Astrocyte (in vitro differentiated cells and primary cell): ENCODE measurements at regions not wholly inside any gene's neighbourhood (a gene's known extent, or its start where the extent isn't known, plus 50 kb on each side); places are given as distances from the start of the nearest gene placed in this dataset.
"Not testable (repeated sequence)": the region's sequence is repeated elsewhere in the genome, so short reads cannot be mapped to it uniquely, and the experiment has no call there.

Source experiments
- DNase-seq: peaks from one replicate; pipeline ENCODE4 v3.0.0-alpha.2; 2010; ENCODE audit warnings: low read depth
- FAIRE-seq: peaks from 2 replicates; lab custom pipeline; 2011; peaks lifted over from hg19 to GRCh38; lab: Jason Lieb, UNC
- H2AFZ ChIP-seq: 2 replicates; pipeline ENCODE4 v1.6.0; 2012; ENCODE audit warnings: low read depth, low read length, inconsistent platforms
- H3K27ac ChIP-seq: 2 replicates; pipeline ENCODE4 v1.5.1; 2011; ENCODE audit warnings: low read depth, low read length, inconsistent platforms
- H3K27me3 ChIP-seq: 2 replicates; pipeline ENCODE4 v1.6.0; 2011; ENCODE audit warnings: low read length, inconsistent platforms; ENCODE audit not compliant: insufficient read depth
- H3K36me3 ChIP-seq: 2 replicates; pipeline ENCODE4 v1.5.1; 2011; ENCODE audit warnings: low read length, inconsistent platforms; ENCODE audit not compliant: insufficient read depth
- H3K4me1 ChIP-seq: 2 replicates; pipeline ENCODE4 v1.5.1; 2011; ENCODE audit warnings: low read length, inconsistent platforms; ENCODE audit not compliant: insufficient read depth
- H3K4me2 ChIP-seq: 2 replicates; pipeline ENCODE4 v1.6.0; 2012; ENCODE audit warnings: low read length, inconsistent platforms
- H3K4me3 ChIP-seq: 2 replicates; pipeline ENCODE4 v1.5.1; 2011; ENCODE audit warnings: low read depth, mild to moderate bottlenecking, low read length, inconsistent platforms; ENCODE audit not compliant: insufficient read depth
- H3K79me2 ChIP-seq: 2 replicates; pipeline ENCODE4 v1.6.0; 2012; ENCODE audit warnings: mild to moderate bottlenecking, low read length, inconsistent platforms; ENCODE audit not compliant: insufficient read depth
- H3K9ac ChIP-seq: 2 replicates; pipeline ENCODE4 v1.6.0; 2012; ENCODE audit warnings: mild to moderate bottlenecking, low read length, inconsistent platforms
- H3K9me3 ChIP-seq: 2 replicates; pipeline ENCODE4 v1.5.1; 2012; ENCODE audit warnings: low read depth, mild to moderate bottlenecking, low read length, inconsistent platforms; ENCODE audit not compliant: insufficient read depth
- H4K20me1 ChIP-seq: 2 replicates; pipeline ENCODE4 v1.6.0; 2012; ENCODE audit warnings: low read length, inconsistent platforms; ENCODE audit not compliant: insufficient read depth
- H3K27ac Mint-ChIP-seq: one replicate; pipeline ENCODE4 v1.8.0; 2021; ENCODE audit warnings: mild to moderate bottlenecking, mixed read lengths; ENCODE audit not compliant: unreplicated experiment
- H3K27me3 Mint-ChIP-seq: one replicate; pipeline ENCODE4 v1.8.0; 2021; ENCODE audit warnings: low read depth, mixed read lengths; ENCODE audit not compliant: unreplicated experiment
- H3K36me3 Mint-ChIP-seq: one replicate; pipeline ENCODE4 v1.8.0; 2021; ENCODE audit warnings: low read depth, mixed read lengths; ENCODE audit not compliant: unreplicated experiment
- H3K4me1 Mint-ChIP-seq: one replicate; pipeline ENCODE4 v1.8.0; 2021; ENCODE audit warnings: low read depth, mixed read lengths; ENCODE audit not compliant: unreplicated experiment
- H3K4me3 Mint-ChIP-seq: one replicate; pipeline ENCODE4 v1.8.0; 2021; ENCODE audit warnings: mild to moderate bottlenecking, moderate library complexity, mixed read lengths; ENCODE audit not compliant: unreplicated experiment
- H3K9me3 Mint-ChIP-seq: one replicate; pipeline ENCODE4 v1.8.0; 2021; ENCODE audit warnings: mild to moderate bottlenecking, mixed read lengths; ENCODE audit not compliant: unreplicated experiment

DNA sequence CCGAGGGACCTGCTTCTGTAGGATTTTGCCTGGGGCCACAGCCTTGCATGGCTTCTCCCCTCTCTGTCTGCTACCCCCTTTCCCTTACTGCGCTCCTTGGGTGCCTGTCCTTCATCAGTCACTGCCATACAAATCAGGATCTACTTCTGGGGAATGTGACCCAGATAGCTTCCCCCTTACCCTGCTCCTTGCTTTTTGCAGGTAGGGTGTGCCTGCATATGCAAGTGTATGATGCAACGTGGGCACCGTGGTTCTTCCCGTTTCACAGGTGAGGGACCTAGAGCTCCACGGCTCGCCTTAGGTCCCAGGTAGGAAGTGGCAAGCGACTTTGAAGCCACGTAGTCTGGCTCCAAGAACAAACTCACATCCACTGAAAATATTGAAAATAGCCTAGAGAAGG lies 111.5 kb downstream of the TNFRSF13B start:
- not testable (repeated sequence) for DNase-seq, H3K4me3 ChIP-seq, H3K9ac ChIP-seq, H3K27ac Mint-ChIP-seq, H3K4me2 ChIP-seq, H3K9me3 Mint-ChIP-seq, H3K4me1 Mint-ChIP-seq, FAIRE-seq, H3K36me3 ChIP-seq, H4K20me1 ChIP-seq, H3K4me1 ChIP-seq, H3K9me3 ChIP-seq, H3K79me2 ChIP-seq, H3K4me3 Mint-ChIP-seq, H3K27me3 ChIP-seq, H2AFZ ChIP-seq, H3K27ac ChIP-seq, H3K36me3 Mint-ChIP-seq
- H3K27me3 Mint-ChIP-seq, result peaks cover 15% of the 10 kb centered on the region

DNA sequence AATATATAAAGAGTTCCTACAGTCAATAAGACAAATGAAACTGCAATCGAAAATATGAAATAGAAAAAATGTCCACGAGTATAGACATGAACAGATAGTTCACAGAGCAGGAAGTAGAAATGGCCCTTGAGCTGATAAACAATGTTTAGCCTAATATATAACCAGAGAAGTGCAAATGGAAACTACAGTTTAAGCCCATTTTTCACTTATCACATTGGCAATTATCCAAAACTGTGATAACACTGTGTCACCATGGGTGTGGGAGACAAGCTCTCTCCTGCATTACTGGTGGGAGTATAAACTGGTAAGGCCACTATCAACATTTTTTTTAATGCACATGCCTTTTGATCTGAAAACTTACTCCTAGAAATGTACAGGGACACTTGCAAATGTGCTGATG lies 112.4 kb downstream of the TNFRSF13B start:
- H3K4me3 Mint-ChIP-seq, H3K4me1 Mint-ChIP-seq, H3K4me2 ChIP-seq, H3K9me3 ChIP-seq, H3K4me3 ChIP-seq, DNase-seq, H3K36me3 Mint-ChIP-seq, H3K27ac Mint-ChIP-seq, H3K4me1 ChIP-seq, H3K79me2 ChIP-seq, H3K27me3 ChIP-seq, H3K9me3 Mint-ChIP-seq, H3K9ac ChIP-seq, H3K27ac ChIP-seq, H4K20me1 ChIP-seq, H2AFZ ChIP-seq, H3K36me3 ChIP-seq, FAIRE-seq: not testable (repeated sequence)
- peaks cover 21% of the 10 kb centered on the region for H3K27me3 Mint-ChIP-seq

DNA sequence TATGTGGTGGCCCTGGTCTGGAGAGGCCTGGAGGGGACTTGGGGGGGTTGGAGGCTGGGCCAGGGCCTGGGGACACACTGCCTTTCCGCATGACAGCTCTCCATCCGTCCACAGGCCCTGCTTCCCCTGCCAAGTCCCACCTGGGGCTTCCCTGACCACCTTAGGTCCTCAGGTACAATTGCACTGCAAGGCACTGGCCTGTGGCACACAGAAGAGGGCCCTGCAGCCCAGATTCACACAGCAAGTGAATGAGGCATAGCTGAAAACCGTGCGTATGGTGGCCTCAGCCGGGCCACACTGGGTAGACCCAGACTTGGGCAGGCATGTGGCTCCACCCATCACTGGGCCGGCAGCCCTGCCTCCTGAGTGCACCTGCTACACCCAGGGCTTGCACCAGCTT lies 114.2 kb downstream of the TNFRSF13B start:
- H3K27me3 ChIP-seq, H3K4me3 ChIP-seq, H3K9me3 ChIP-seq, H3K4me1 ChIP-seq, H3K36me3 Mint-ChIP-seq, H3K4me2 ChIP-seq, FAIRE-seq, H3K27ac Mint-ChIP-seq, H3K27ac ChIP-seq, H3K9me3 Mint-ChIP-seq, H3K4me3 Mint-ChIP-seq, DNase-seq, H2AFZ ChIP-seq, H3K9ac ChIP-seq, H4K20me1 ChIP-seq, H3K36me3 ChIP-seq, H3K79me2 ChIP-seq, H3K4me1 Mint-ChIP-seq: not testable (repeated sequence)
- H3K27me3 Mint-ChIP-seq, result peaks cover 30% of the 10 kb centered on the region

DNA sequence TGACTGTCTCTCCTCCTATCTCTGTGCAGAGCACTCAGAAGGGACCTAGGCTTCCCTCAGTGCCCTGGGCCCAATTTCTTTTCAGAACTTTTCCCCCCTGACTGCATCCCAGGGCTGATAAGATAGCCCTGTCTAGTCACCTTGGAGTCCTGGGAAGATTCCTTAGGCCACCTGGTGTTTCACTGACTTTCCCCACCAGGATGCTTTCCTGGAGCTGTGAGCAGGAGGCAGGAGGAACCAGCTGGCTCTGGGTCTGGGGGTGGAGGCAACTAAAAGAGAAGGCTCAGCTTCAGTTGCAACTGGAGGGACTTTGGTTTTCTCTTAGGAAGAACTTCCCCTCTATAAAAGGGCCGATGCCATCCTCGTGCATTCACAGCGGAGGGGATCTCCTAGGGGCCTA lies 115.1 kb downstream of the TNFRSF13B start:
- H3K36me3 Mint-ChIP-seq, H3K9me3 Mint-ChIP-seq, H3K79me2 ChIP-seq, H3K9ac ChIP-seq, H3K27me3 ChIP-seq, H2AFZ ChIP-seq, H3K27ac ChIP-seq, H3K4me3 Mint-ChIP-seq, H3K4me2 ChIP-seq, H3K27ac Mint-ChIP-seq, DNase-seq, H3K4me1 Mint-ChIP-seq, FAIRE-seq, H3K4me1 ChIP-seq, H3K36me3 ChIP-seq, H4K20me1 ChIP-seq, H3K4me3 ChIP-seq, H3K9me3 ChIP-seq: not testable (repeated sequence)
- H3K27me3 Mint-ChIP-seq, result peaks cover 30% of the 10 kb centered on the region

DNA sequence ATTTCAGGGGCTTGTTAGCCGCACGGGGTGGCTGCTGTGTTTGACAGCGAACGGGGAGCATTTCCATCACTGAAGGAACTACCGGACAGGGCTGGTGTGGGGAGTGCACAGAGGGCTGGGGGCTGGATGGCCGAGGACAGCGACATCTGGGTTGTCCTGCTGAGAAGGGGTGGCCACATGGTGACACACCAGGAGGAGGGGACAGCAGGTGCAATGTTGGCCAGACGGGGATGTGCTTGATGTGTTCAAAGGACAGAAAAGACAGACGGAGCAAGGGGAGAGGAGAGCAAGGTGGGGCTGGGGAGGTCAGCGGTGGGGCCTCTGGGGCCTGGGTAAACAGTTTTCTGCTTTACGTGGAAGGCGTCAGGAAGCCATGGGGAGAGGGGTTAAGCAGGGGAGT lies 115.7 kb downstream of the TNFRSF13B start:
- H4K20me1 ChIP-seq, H3K9ac ChIP-seq, FAIRE-seq, H3K4me2 ChIP-seq, H3K4me1 ChIP-seq, H3K27me3 ChIP-seq, H3K27ac ChIP-seq, H3K79me2 ChIP-seq, H3K4me3 ChIP-seq, H3K36me3 Mint-ChIP-seq, H3K4me1 Mint-ChIP-seq, H3K4me3 Mint-ChIP-seq, H3K9me3 ChIP-seq, DNase-seq, H2AFZ ChIP-seq, H3K9me3 Mint-ChIP-seq, H3K36me3 ChIP-seq: not testable (repeated sequence)
- peaks cover 30% of the 10 kb centered on the region for H3K27me3 Mint-ChIP-seq
- H3K27ac Mint-ChIP-seq, result peak overlapping the region; percentile 34

DNA sequence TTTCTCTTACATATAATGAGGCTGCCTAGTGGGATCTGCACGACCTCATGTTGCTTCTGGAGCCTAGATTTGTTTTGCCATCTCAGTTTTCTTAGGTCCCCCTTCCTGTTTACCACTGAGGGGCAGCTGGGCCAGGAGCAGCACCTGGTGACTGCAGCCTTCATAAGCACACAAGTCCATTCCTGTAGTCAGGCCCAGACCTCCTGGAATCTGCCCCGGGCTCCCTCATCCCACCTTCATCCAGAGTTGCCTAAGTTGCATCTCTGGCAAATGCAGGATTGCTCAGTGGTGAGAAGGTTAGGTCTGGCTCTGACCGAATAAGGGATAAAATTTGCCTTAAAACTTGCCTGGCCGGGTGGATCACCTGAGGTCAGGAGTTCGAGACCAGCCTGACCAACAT lies 117.3 kb downstream of the TNFRSF13B start:
- not testable (repeated sequence) for DNase-seq, H3K4me1 ChIP-seq, H3K36me3 Mint-ChIP-seq, H3K9me3 ChIP-seq, H3K4me3 ChIP-seq, H3K79me2 ChIP-seq, H2AFZ ChIP-seq, H3K4me2 ChIP-seq, H3K4me1 Mint-ChIP-seq, H3K36me3 ChIP-seq, H3K9me3 Mint-ChIP-seq, H3K27ac ChIP-seq, FAIRE-seq, H3K27ac Mint-ChIP-seq, H3K9ac ChIP-seq, H3K4me3 Mint-ChIP-seq, H4K20me1 ChIP-seq, H3K27me3 ChIP-seq
- H3K27me3 Mint-ChIP-seq, result peaks cover 25% of the 10 kb centered on the region
